ENCODE measurements at regions not wholly inside any gene's neighbourhood (a gene's known extent, or its start where the extent isn't known, plus 50 kb on each side); places are given as distances from the start of the nearest gene placed in this dataset.

GRCh38 chr11:42774567-42774966 lies 537.2 kb upstream of the API5 start:
- TF ChIP-seq CTCF (IDR thresholded peaks at IDR 0.05), result no peak
- TF ChIP-seq POLR2A (IDR thresholded peaks at IDR 0.05), result no peak

All from stomach (tissue), 4 donors.